ENCODE measurements at regions not wholly inside any gene's neighbourhood (a gene's known extent, or its start where the extent isn't known, plus 50 kb on each side); places are given as distances from the start of the nearest gene placed in this dataset.

- Histone ChIP-seq H3K27ac (no peak overlapping the region), H3K4me1 (no peaks in the 10 kb centered on the region), H3K36me3 (no peaks in the 10 kb centered on the region), H3K4me3 (no peak overlapping the region), H3K9me3 (peaks cover 0 to 10% (median 0%) of the 10 kb centered on the region in 3 donors), H3K27me3 (no peaks in the 10 kb centered on the region)
- no peak for TF ChIP-seq CTCF (IDR thresholded peaks at IDR 0.05)
- TF ChIP-seq POLR2A (IDR thresholded peaks at IDR 0.05), result no peak
- WGBS, 2 donors, result 43 to 64% methylated on average over 4 of the region's 4 CpGs
- DNase-seq, result no peak
- intact Hi-C loops (cut with DNase I), result no loop called here
These were observed 468.0 kb upstream of the GBE1 start for GRCh38 chr3:82229397-82229796.

- intact Hi-C loops (cut with DNase I), result no loop called here
- no peaks in the 10 kb centered on the region for H3K4me1 ChIP-seq
- WGBS, 2 donors, result 55 to 74% methylated on average over 2 to 3 of the region's 4 CpGs
These were observed 463.2 kb upstream of the GBE1 start for GRCh38 chr3:82224661-82225060.

GRCh38 chr3:82222401-82222800 is 461.0 kb upstream of the GBE1 start:
- 60 to 80% methylated on average over 1 of the region's 1 CpG for WGBS, 2 donors
- no peak for DNase-seq
- no peaks in the 10 kb centered on the region for H3K27me3 ChIP-seq
- no peak overlapping the region for H3K4me3 ChIP-seq
- intact Hi-C loops (cut with DNase I), result no loop called here
- no peak overlapping the region for H3K27ac ChIP-seq
- TF ChIP-seq CTCF (IDR thresholded peaks at IDR 0.05) (no peak), POLR2A (IDR thresholded peaks at IDR 0.05) (no peak)
- H3K9me3 ChIP-seq, result peaks cover 0 to 10% (median 0%) of the 10 kb centered on the region in 3 donors
- H3K4me1 ChIP-seq, result no peaks in the 10 kb centered on the region
- H3K36me3 ChIP-seq, result no peaks in the 10 kb centered on the region

More at GRCh38 chr3:82224661-82225060, 463.2 kb upstream of the GBE1 start:
- no peaks in the 10 kb centered on the region for H3K36me3 ChIP-seq
- DNase-seq, result no peak
- H3K4me3 ChIP-seq, result no peak overlapping the region
- H3K9me3 ChIP-seq, result peaks cover 0 to 10% (median 0%) of the 10 kb centered on the region in 3 donors
- H3K27ac ChIP-seq, result no peak overlapping the region
- no peak for TF ChIP-seq POLR2A (IDR thresholded peaks at IDR 0.05)
- no peaks in the 10 kb centered on the region for H3K27me3 ChIP-seq

- H3K27me3 ChIP-seq, result no peaks in the 10 kb centered on the region
- H3K36me3 ChIP-seq, result no peaks in the 10 kb centered on the region
- TF ChIP-seq POLR2A (IDR thresholded peaks at IDR 0.05) (no peak), CTCF (IDR thresholded peaks at IDR 0.05) (no peak)
- WGBS, 2 donors, result 81 to 83% methylated on average over 4 of the region's 4 CpGs
- H3K4me1 ChIP-seq, result no peaks in the 10 kb centered on the region
- no peak overlapping the region for H3K4me3 ChIP-seq
- no peaks in the 10 kb centered on the region for H3K9me3 ChIP-seq
- intact Hi-C loops (cut with DNase I), result no loop called here
- no peak overlapping the region for H3K27ac ChIP-seq
- no peak for DNase-seq
These were observed 456.1 kb upstream of the GBE1 start for GRCh38 chr3:82217571-82217970.

- no peaks in the 10 kb centered on the region for H3K27me3 ChIP-seq
- H3K4me1 ChIP-seq, result no peaks in the 10 kb centered on the region
- intact Hi-C loops (cut with DNase I), result no loop called here
- H3K27ac ChIP-seq, result no peak overlapping the region
- H3K4me3 ChIP-seq, result no peak overlapping the region
- no peaks in the 10 kb centered on the region for H3K9me3 ChIP-seq
- H3K36me3 ChIP-seq, result no peaks in the 10 kb centered on the region
- DNase-seq, result no peak
- TF ChIP-seq POLR2A (IDR thresholded peaks at IDR 0.05), result no peak
- WGBS, 2 donors, result 51 to 59% methylated on average over 4 of the region's 4 CpGs
These were observed 446.7 kb upstream of the GBE1 start for GRCh38 chr3:82208002-82208710.

GRCh38 chr3:82202269-82202668 is 440.8 kb upstream of the GBE1 start:
- Histone ChIP-seq H3K27me3 (no peaks in the 10 kb centered on the region), H3K4me1 (no peaks in the 10 kb centered on the region), H3K4me3 (no peak overlapping the region), H3K36me3 (no peaks in the 10 kb centered on the region), H3K27ac (no peak overlapping the region), H3K9me3 (no peaks in the 10 kb centered on the region)
- no peak for DNase-seq
- TF ChIP-seq POLR2A (IDR thresholded peaks at IDR 0.05), result no peak
- TF ChIP-seq CTCF (IDR thresholded peaks at IDR 0.05), result no peak
- WGBS, 2 donors, result 67 to 75% methylated on average over 5 of the region's 5 CpGs
- intact Hi-C loops (cut with DNase I), result no loop called here
